K562 (cell line): ENCODE measurements at regions not wholly inside any gene's neighbourhood (a gene's known extent, or its start where the extent isn't known, plus 50 kb on each side); places are given as distances from the start of the nearest gene placed in this dataset.

Source experiments
- ATAC-seq: fragments of 200-7000 bp; cut with Tn5 transposase; 3 replicates; pipeline ENCODE4 v1.9.1; 2020; ENCODE audit warnings: moderate library complexity
- BruUV-seq: library from RNA; stranded (reverse); fragments of 400-500 nt; replicated peaks from 2 replicates; lab custom pipeline; 2021; lab: Mats Ljungman, UMichigan
- CTCF ChIA-PET: fragments of 300-600 bp; formaldehyde crosslinking; extraction: SDS; loops from one replicate; lab custom pipeline; 2021; ENCODE audit warnings: low intra/inter-chr PET ratio; lab: Yijun Ruan, JAX
- POLR2A ChIA-PET: fragments of 300-600, 350-650 bp; sonication (Branson Sonifier 250); formaldehyde crosslinking; extraction: SDS; loops from one replicate; lab custom pipeline; 2021; ENCODE audit warnings: antibody characterized with exemption, inconsistent platforms; lab: Yijun Ruan, JAX
- DNase-seq, 4 experiments: peaks; one replicate each; pipeline versions ENCODE4 v3.0.0 to v3.0.0-alpha.2; 2011 to 2018; ENCODE audit warnings: low spot score in 3 of 4, mixed read lengths in 3 of 4; ENCODE audit errors: extremely low read depth in 1 of 4
- FAIRE-seq: peaks from 2 replicates; lab custom pipeline; 2011; peaks lifted over from hg19 to GRCh38; lab: Jason Lieb, UNC
- H2AFZ ChIP-seq: 2 replicates; pipeline ENCODE4 v1.6.0; 2011; ENCODE audit warnings: low read depth, low read length, control low read depth, inconsistent platforms
- H3K27ac ChIP-seq: fragments of 200-600 bp; 3 replicates; pipeline ENCODE4 v1.8.0; 2011; ENCODE audit warnings: low read depth, mild to moderate bottlenecking, control low read depth, inconsistent platforms, low read length, moderate library complexity, mixed read lengths; ENCODE audit errors: extremely low read depth
- H3K27me3 ChIP-seq, 2 experiments: fragments of 300-600 bp in 1 of 2; 2 replicates in 1 of 2; 3 replicates in 1 of 2; pipeline versions ENCODE4 v1.6.0 to v1.8.0; 2011; ENCODE audit warnings: inconsistent platforms in 2 of 2, low read length in 2 of 2, mild to moderate bottlenecking in 1 of 2, mixed read lengths in 1 of 2, moderate library complexity in 1 of 2; ENCODE audit not compliant: control insufficient read depth in 2 of 2, insufficient read depth in 2 of 2
- H3K36me3 ChIP-seq: fragments of 300-600 bp; 3 replicates; pipeline ENCODE4 v1.8.0; 2011; ENCODE audit warnings: mild to moderate bottlenecking, low read length, inconsistent platforms; ENCODE audit not compliant: control insufficient read depth, insufficient read depth
- H3K4me1 ChIP-seq, 2 experiments: fragments of 200-600 bp in 1 of 2; replicated peaks in 1 of 2; 2 replicates in 1 of 2; 3 replicates in 1 of 2; pipeline versions ENCODE4 v1.5.1 to v1.8.0; 2011; ENCODE audit warnings: inconsistent platforms in 2 of 2, low read length in 2 of 2, mild to moderate bottlenecking in 1 of 2, mixed read lengths in 1 of 2, moderate library complexity in 1 of 2; ENCODE audit not compliant: control insufficient read depth in 2 of 2, insufficient read depth in 2 of 2
- H3K4me2 ChIP-seq: 2 replicates; pipeline ENCODE4 v1.6.1; 2011; ENCODE audit warnings: low read length, control low read depth, inconsistent platforms, mixed read lengths; ENCODE audit not compliant: insufficient read depth
- H3K4me3 ChIP-seq: fragments of 200-600 bp; sonication (generic), shearing (Covaris generic); 2 replicates; pipeline ENCODE4 v1.5.1; 2016; ENCODE audit warnings: control low read depth, inconsistent platforms
- H3K79me2 ChIP-seq: fragments of 200-600 bp; 3 replicates; pipeline ENCODE4 v1.8.0; 2011; ENCODE audit warnings: low read length, inconsistent platforms; ENCODE audit not compliant: control insufficient read depth, insufficient read depth
- H3K9ac ChIP-seq, 2 experiments: 2 replicates each; pipeline versions ENCODE4 v1.6.0 to v1.6.1; 2011; ENCODE audit warnings: low read depth in 2 of 2, low read length in 2 of 2, control low read depth in 1 of 2, inconsistent platforms in 1 of 2, mild to moderate bottlenecking in 1 of 2, mixed read lengths in 1 of 2; ENCODE audit not compliant: insufficient read depth in 1 of 2
- H3K9me1 ChIP-seq: one replicate; pipeline ENCODE4 v1.6.0; 2011; ENCODE audit warnings: inconsistent platforms, mild to moderate bottlenecking, low read length, moderate library complexity; ENCODE audit not compliant: control insufficient read depth, insufficient read depth
- H3K9me3 ChIP-seq: replicated peaks from 2 replicates; pipeline ENCODE4 v1.5.1; 2011; ENCODE audit warnings: low read depth, low read length, inconsistent platforms; ENCODE audit not compliant: control insufficient read depth, insufficient read depth
- H4K20me1 ChIP-seq: replicated peaks from 2 replicates; pipeline ENCODE4 v1.6.1; 2011; ENCODE audit warnings: low read length, inconsistent platforms, mixed read lengths; ENCODE audit not compliant: control insufficient read depth, insufficient read depth
- CAMTA2 ChIP-seq: fragments of 250-450 bp; sonication (Bioruptor Pico); conservative IDR thresholded peaks from 2 replicates; pipeline ENCODE4 v1.5.1; 2022
- HIVEP1 ChIP-seq: fragments of 250-450 bp; sonication (Bioruptor Pico); IDR thresholded peaks from 2 replicates; pipeline ENCODE4 v1.4.0; 2020; ENCODE audit warnings: mild to moderate bottlenecking
- POLR3A ChIP-seq: IDR thresholded peaks from 2 replicates; pipeline ENCODE4 v1.6.1; 2011; ENCODE audit warnings: borderline replicate concordance, mild to moderate bottlenecking, moderate library complexity; ENCODE audit not compliant: insufficient read length, insufficient read depth; ENCODE audit errors: extremely low read depth
- SFPQ ChIP-seq: fragments of 200-400 bp; formaldehyde crosslinking; IDR thresholded peaks from 2 replicates; pipeline ENCODE4 v1.6.1; 2017; ENCODE audit warnings: mild to moderate bottlenecking, low read depth, low read length, moderate library complexity
- ZBTB11 ChIP-seq, 3 experiments: fragments of 200-800 bp in 1 of 3; fragments of 250-450 bp in 1 of 3; fragments of 450-650 bp in 1 of 3; sonication (Bioruptor Pico) in 1 of 3; sonication (Bioruptor generic) in 1 of 3; formaldehyde crosslinking in 1 of 3; IDR thresholded peaks; 2 replicates each; pipeline versions ENCODE4 v1.6.1 to v1.8.0; 2016 to 2022; ENCODE audit warnings: mild to moderate bottlenecking in 2 of 3, missing genetic modification characterization in 2 of 3, missing compliant biosample characterization in 1 of 3, moderate library complexity in 1 of 3
- ZC3H4 ChIP-seq: sonication (generic); formaldehyde crosslinking; IDR thresholded peaks from 2 replicates; pipeline ENCODE4 v1.9.0; 2021; ENCODE audit warnings: missing genetic modification reagents, borderline replicate concordance
- ZNF561 ChIP-seq: fragments of 450-650 bp; formaldehyde crosslinking; conservative IDR thresholded peaks from 2 replicates; pipeline ENCODE4 v1.4.0; 2020; ENCODE audit warnings: mild to moderate bottlenecking, moderate library complexity
- ZNF717 ChIP-seq: fragments of 250-450 bp; sonication (Bioruptor Pico); IDR thresholded peaks from 2 replicates; pipeline ENCODE4 v1.5.0; 2021
- WGBS: fragments of 100-300 bp; shearing (Covaris generic); methylation state at CpG from one replicate; pipeline ENCODE4 v1.1.6; 2016; ENCODE audit warnings: low coverage, mixed read lengths; ENCODE audit not compliant: insufficient coverage; ENCODE audit errors: missing lambda C conversion rate; 5-methylcytosine and 5-hydroxymethylcytosine counted together
- in situ Hi-C: fragments of 300-500 bp; cut with MboI; formaldehyde crosslinking; loops from 4 replicates; pipeline ENCODE4 v1.15.0; 2018; ENCODE audit warnings: inconsistent platforms, mixed read lengths
- intact Hi-C: fragments of 100-400 bp; cut with micrococcal nuclease; formaldehyde crosslinking; loops from 2 replicates; pipeline ENCODE4 v1.14.2; 2022

- TF ChIP-seq POLR3A = no peak
- no peak for TF ChIP-seq ZBTB11 (CRISPR knock-in tag; IDR thresholded peaks at IDR 0.05)
- TF ChIP-seq ZNF717 (CRISPR knock-in tag) = no peak
- no peak for TF ChIP-seq HIVEP1
- TF ChIP-seq SFPQ = no peak
- TF ChIP-seq ZNF561 (CRISPR knock-in tag) = no peak
- no peak for TF ChIP-seq CAMTA2 (CRISPR knock-in tag)
- no peak for TF ChIP-seq ZC3H4 (CRISPR knock-in tag)
- DNase-seq = no peak
- Histone ChIP-seq H2AFZ (no peak overlapping the region), H3K4me3 (no peak overlapping the region), H3K9me1 (no peaks in the 10 kb centered on the region), H3K4me1 (no peaks in the 10 kb centered on the region), H3K4me2 (no peak overlapping the region), H4K20me1 (no peaks in the 10 kb centered on the region), H3K79me2 (no peaks in the 10 kb centered on the region), H3K27ac (no peak overlapping the region), H3K9ac (no peak overlapping the region), H3K36me3 (no peaks in the 10 kb centered on the region), H3K27me3 (no peaks in the 10 kb centered on the region), H3K9me3 (no peaks in the 10 kb centered on the region)
- in situ Hi-C loops (loop anchor here (10.0 kb wide), 1 partner anchor 564 kb away; the partner anchor contains the start of gene EFNB1), intact Hi-C loops (loop anchor here (5.0 kb wide), 1 partner anchor 102 kb away; no protein-coding TSS in a partner anchor)
- CTCF ChIA-PET = no interaction called here
- POLR2A ChIA-PET = no interaction called here
- ATAC-seq = no peak
- WGBS = 0% methylated on average over 5 of the region's 7 CpGs
- no peak for FAIRE-seq
- no TSS peak for BruUV-seq
Measured at GRCh38 chrX:69389101-69389501, 115.0 kb upstream of the NALF2 start.
